ENCODE measurements at regions not wholly inside any gene's neighbourhood (a gene's known extent, or its start where the extent isn't known, plus 50 kb on each side); places are given as distances from the start of the nearest gene placed in this dataset.

GRCh38 chr13:34720618-34721017 lies 221.5 kb upstream of the NBEA start:
- no peak overlapping the region for H3K4me3 ChIP-seq (ENCODE audit: low read depth, low read length)
- no peak for DNase-seq (ENCODE audit: low read depth)
- TF ChIP-seq CTCF (IDR thresholded peaks at IDR 0.05; ENCODE audit: low read depth, low read length, missing control alignments) = no peak

GRCh38 chr13:34721631-34722595 lies 220.2 kb upstream of the NBEA start:
- TF ChIP-seq CTCF (IDR thresholded peaks at IDR 0.05; ENCODE audit: low read depth, low read length, missing control alignments) = no peak
- H3K4me3 ChIP-seq (ENCODE audit: low read depth, low read length) = no peak overlapping the region
- no peak for DNase-seq (ENCODE audit: low read depth)

GRCh38 chr13:34722922-34723321 lies 219.1 kb upstream of the NBEA start:
- no peak for TF ChIP-seq CTCF (IDR thresholded peaks at IDR 0.05; ENCODE audit: low read depth, low read length, missing control alignments)
- no peak for DNase-seq (ENCODE audit: low read depth)
- H3K4me3 ChIP-seq (ENCODE audit: low read depth, low read length) = no peak overlapping the region

- no peak for DNase-seq (ENCODE audit: low read depth)
- H3K4me3 ChIP-seq (ENCODE audit: low read depth, low read length) = no peak overlapping the region
- no peak for TF ChIP-seq CTCF (IDR thresholded peaks at IDR 0.05; ENCODE audit: low read depth, low read length, missing control alignments)
Observed at GRCh38 chr13:34730961-34731360, 211.1 kb upstream of the NBEA start.

GRCh38 chr13:34731486-34731885 lies 210.6 kb upstream of the NBEA start:
- TF ChIP-seq CTCF (IDR thresholded peaks at IDR 0.05; ENCODE audit: low read depth, low read length, missing control alignments) = no peak
- no peak overlapping the region for H3K4me3 ChIP-seq (ENCODE audit: low read depth, low read length)
- DNase-seq (ENCODE audit: low read depth) = no peak

GRCh38 chr13:34733721-34734120 lies 208.3 kb upstream of the NBEA start:
- DNase-seq (ENCODE audit: low read depth) = no peak
- no peak for TF ChIP-seq CTCF (IDR thresholded peaks at IDR 0.05; ENCODE audit: low read depth, low read length, missing control alignments)
- no peak overlapping the region for H3K4me3 ChIP-seq (ENCODE audit: low read depth, low read length)

GRCh38 chr13:34734932-34735331 lies 207.1 kb upstream of the NBEA start:
- no peak for DNase-seq (ENCODE audit: low read depth)
- no peak overlapping the region for H3K4me3 ChIP-seq (ENCODE audit: low read depth, low read length)
- TF ChIP-seq CTCF (IDR thresholded peaks at IDR 0.05; ENCODE audit: low read depth, low read length, missing control alignments) = no peak

Data from GM12864 (cell line).